ENCODE measurements at regions not wholly inside any gene's neighbourhood (a gene's known extent, or its start where the extent isn't known, plus 50 kb on each side); places are given as distances from the start of the nearest gene placed in this dataset.

- Histone ChIP-seq H3K36me3 (ENCODE audit: control insufficient read depth in 1 of 2, insufficient read depth in 2 of 2, low read length in 1 of 2) (no peaks in the 10 kb centered on the region), H3K4me3 (ENCODE audit: low read length in 2 of 2) (no peak overlapping the region), H3K4me1 (ENCODE audit: control insufficient read depth in 1 of 2, insufficient read depth in 2 of 2, low read length in 2 of 2) (no peaks in the 10 kb centered on the region), H3K27me3 (ENCODE audit: control insufficient read depth in 1 of 2, insufficient read depth in 2 of 2, low read length in 1 of 2) (peaks cover 0 to 2% of the 10 kb centered on the region in 2 donors), H3K27ac (ENCODE audit: low read depth in 1 of 2, low read length in 2 of 2) (no peak overlapping the region), H3K9me3 (ENCODE audit: control insufficient read depth, low read length) (no peaks in the 10 kb centered on the region)
- intact Hi-C loops (cut with DNase I), result no loop called here
- WGBS, 2 donors, result 54 to 65% methylated on average over 3 of the region's 3 CpGs
- DNase-seq (no peak), ATAC-seq (ENCODE audit: low FRiP score) (no peak)
Observed at GRCh38 chr5:114981111-114981510, 188.6 kb downstream of the TRIM36 start.

- DNase-seq, result no peak
- Histone ChIP-seq H3K27ac (ENCODE audit: low read depth in 1 of 2, low read length in 2 of 2) (no peak overlapping the region), H3K27me3 (ENCODE audit: control insufficient read depth in 1 of 2, insufficient read depth in 2 of 2, low read length in 1 of 2) (peaks cover 0 to 2% of the 10 kb centered on the region in 2 donors), H3K9me3 (ENCODE audit: control insufficient read depth, low read length) (no peaks in the 10 kb centered on the region), H3K4me3 (ENCODE audit: low read length in 2 of 2) (no peak overlapping the region), H3K4me1 (ENCODE audit: control insufficient read depth in 1 of 2, insufficient read depth in 2 of 2, low read length in 2 of 2) (no peaks in the 10 kb centered on the region), H3K36me3 (ENCODE audit: control insufficient read depth in 1 of 2, insufficient read depth in 2 of 2, low read length in 1 of 2) (no peaks in the 10 kb centered on the region)
- WGBS, 2 donors, result 84 to 87% methylated on average over 4 of the region's 4 CpGs
- intact Hi-C loops (cut with DNase I), result no loop called here
- no peak for ATAC-seq (ENCODE audit: low FRiP score)
Observed at GRCh38 chr5:114977979-114978573, 191.6 kb downstream of the TRIM36 start.

GRCh38 chr5:114969482-114969881 lies 200.2 kb downstream of the TRIM36 start:
- no peaks in the 10 kb centered on the region for H3K27me3 ChIP-seq (ENCODE audit: control insufficient read depth in 1 of 2, insufficient read depth in 2 of 2, low read length in 1 of 2)
- DNase-seq (no peak), ATAC-seq (ENCODE audit: low FRiP score) (no peak)
- 38 to 43% methylated on average over 1 of the region's 1 CpG for WGBS, 2 donors
- H3K9me3 ChIP-seq (ENCODE audit: control insufficient read depth, low read length), result no peaks in the 10 kb centered on the region
- intact Hi-C loops (cut with DNase I), result no loop called here
- H3K4me1 ChIP-seq (ENCODE audit: control insufficient read depth in 1 of 2, insufficient read depth in 2 of 2, low read length in 2 of 2), result no peaks in the 10 kb centered on the region
- no peak overlapping the region for H3K4me3 ChIP-seq (ENCODE audit: low read length in 2 of 2)
- no peaks in the 10 kb centered on the region for H3K36me3 ChIP-seq (ENCODE audit: control insufficient read depth in 1 of 2, insufficient read depth in 2 of 2, low read length in 1 of 2)
- H3K27ac ChIP-seq (ENCODE audit: low read depth in 1 of 2, low read length in 2 of 2), result no peak overlapping the region

- H3K9me3 ChIP-seq (ENCODE audit: control insufficient read depth, low read length), result no peaks in the 10 kb centered on the region
- intact Hi-C loops (cut with DNase I), result no loop called here
- DNase-seq, result no peak
- no peaks in the 10 kb centered on the region for H3K4me1 ChIP-seq (ENCODE audit: control insufficient read depth in 1 of 2, insufficient read depth in 2 of 2, low read length in 2 of 2)
- no peaks in the 10 kb centered on the region for H3K36me3 ChIP-seq (ENCODE audit: control insufficient read depth in 1 of 2, insufficient read depth in 2 of 2, low read length in 1 of 2)
- H3K27ac ChIP-seq (ENCODE audit: low read depth in 1 of 2, low read length in 2 of 2), result no peak overlapping the region
- H3K4me3 ChIP-seq (ENCODE audit: low read length in 2 of 2), result no peak overlapping the region
- 84 to 85% methylated on average over 7 of the region's 7 CpGs for WGBS, 2 donors
- H3K27me3 ChIP-seq (ENCODE audit: control insufficient read depth in 1 of 2, insufficient read depth in 2 of 2, low read length in 1 of 2), result no peaks in the 10 kb centered on the region
- no peak for ATAC-seq (ENCODE audit: low FRiP score)
Observed at GRCh38 chr5:114957384-114957783, 212.3 kb downstream of the TRIM36 start.

- no peak for DNase-seq
- intact Hi-C loops (cut with DNase I), result no loop called here
- Histone ChIP-seq H3K4me1 (ENCODE audit: control insufficient read depth in 1 of 2, insufficient read depth in 2 of 2, low read length in 2 of 2) (no peaks in the 10 kb centered on the region), H3K27ac (ENCODE audit: low read depth in 1 of 2, low read length in 2 of 2) (no peak overlapping the region), H3K27me3 (ENCODE audit: control insufficient read depth in 1 of 2, insufficient read depth in 2 of 2, low read length in 1 of 2) (no peaks in the 10 kb centered on the region), H3K9me3 (ENCODE audit: control insufficient read depth, low read length) (no peaks in the 10 kb centered on the region), H3K4me3 (ENCODE audit: low read length in 2 of 2) (no peak overlapping the region), H3K36me3 (ENCODE audit: control insufficient read depth in 1 of 2, insufficient read depth in 2 of 2, low read length in 1 of 2) (no peaks in the 10 kb centered on the region)
- WGBS, 2 donors, result 50 to 76% methylated on average over 2 of the region's 2 CpGs
- ATAC-seq (ENCODE audit: low FRiP score), result no peak
Observed at GRCh38 chr5:114953565-114953964, 216.1 kb downstream of the TRIM36 start.

GRCh38 chr5:114952876-114953275 lies 216.8 kb downstream of the TRIM36 start:
- no peaks in the 10 kb centered on the region for H3K9me3 ChIP-seq (ENCODE audit: control insufficient read depth, low read length)
- DNase-seq, result no peak
- H3K4me1 ChIP-seq (ENCODE audit: control insufficient read depth in 1 of 2, insufficient read depth in 2 of 2, low read length in 2 of 2), result no peaks in the 10 kb centered on the region
- H3K27ac ChIP-seq (ENCODE audit: low read depth in 1 of 2, low read length in 2 of 2), result no peak overlapping the region
- WGBS, 2 donors, result 65 to 80% methylated on average over 5 of the region's 5 CpGs
- H3K27me3 ChIP-seq (ENCODE audit: control insufficient read depth in 1 of 2, insufficient read depth in 2 of 2, low read length in 1 of 2), result no peaks in the 10 kb centered on the region
- intact Hi-C loops (cut with DNase I), result no loop called here
- H3K36me3 ChIP-seq (ENCODE audit: control insufficient read depth in 1 of 2, insufficient read depth in 2 of 2, low read length in 1 of 2), result no peaks in the 10 kb centered on the region
- ATAC-seq (ENCODE audit: low FRiP score), result no peak
- H3K4me3 ChIP-seq (ENCODE audit: low read length in 2 of 2), result no peak overlapping the region

- Histone ChIP-seq H3K36me3 (ENCODE audit: control insufficient read depth in 1 of 2, insufficient read depth in 2 of 2, low read length in 1 of 2) (no peaks in the 10 kb centered on the region), H3K4me3 (ENCODE audit: low read length in 2 of 2) (no peak overlapping the region), H3K4me1 (ENCODE audit: control insufficient read depth in 1 of 2, insufficient read depth in 2 of 2, low read length in 2 of 2) (no peaks in the 10 kb centered on the region), H3K9me3 (ENCODE audit: control insufficient read depth, low read length) (no peaks in the 10 kb centered on the region), H3K27ac (ENCODE audit: low read depth in 1 of 2, low read length in 2 of 2) (no peak overlapping the region), H3K27me3 (ENCODE audit: control insufficient read depth in 1 of 2, insufficient read depth in 2 of 2, low read length in 1 of 2) (no peaks in the 10 kb centered on the region)
- intact Hi-C loops (cut with DNase I), result no loop called here
- ATAC-seq (ENCODE audit: low FRiP score) (no peak), DNase-seq (no peak)
Observed at GRCh38 chr5:114949756-114950155, 220.0 kb downstream of the TRIM36 start.

GRCh38 chr5:114948986-114949621 lies 220.6 kb downstream of the TRIM36 start:
- no peaks in the 10 kb centered on the region for H3K27me3 ChIP-seq (ENCODE audit: control insufficient read depth in 1 of 2, insufficient read depth in 2 of 2, low read length in 1 of 2)
- H3K4me3 ChIP-seq (ENCODE audit: low read length in 2 of 2), result no peak overlapping the region
- DNase-seq (no peak), ATAC-seq (ENCODE audit: low FRiP score) (no peak)
- H3K36me3 ChIP-seq (ENCODE audit: control insufficient read depth in 1 of 2, insufficient read depth in 2 of 2, low read length in 1 of 2), result no peaks in the 10 kb centered on the region
- WGBS, 2 donors, result 66 to 71% methylated on average over 3 of the region's 3 CpGs
- intact Hi-C loops (cut with DNase I), result no loop called here
- no peaks in the 10 kb centered on the region for H3K9me3 ChIP-seq (ENCODE audit: control insufficient read depth, low read length)
- no peaks in the 10 kb centered on the region for H3K4me1 ChIP-seq (ENCODE audit: control insufficient read depth in 1 of 2, insufficient read depth in 2 of 2, low read length in 2 of 2)
- no peak overlapping the region for H3K27ac ChIP-seq (ENCODE audit: low read depth in 1 of 2, low read length in 2 of 2)

GRCh38 chr5:114948363-114948762 lies 221.3 kb downstream of the TRIM36 start:
- ATAC-seq (ENCODE audit: low FRiP score), result no peak
- Histone ChIP-seq H3K36me3 (ENCODE audit: control insufficient read depth in 1 of 2, insufficient read depth in 2 of 2, low read length in 1 of 2) (no peaks in the 10 kb centered on the region), H3K9me3 (ENCODE audit: control insufficient read depth, low read length) (no peaks in the 10 kb centered on the region), H3K27ac (ENCODE audit: low read depth in 1 of 2, low read length in 2 of 2) (no peak overlapping the region), H3K27me3 (ENCODE audit: control insufficient read depth in 1 of 2, insufficient read depth in 2 of 2, low read length in 1 of 2) (no peaks in the 10 kb centered on the region), H3K4me1 (ENCODE audit: control insufficient read depth in 1 of 2, insufficient read depth in 2 of 2, low read length in 2 of 2) (no peaks in the 10 kb centered on the region), H3K4me3 (ENCODE audit: low read length in 2 of 2) (no peak overlapping the region)
- WGBS, 2 donors, result 15 to 21% methylated on average over 2 of the region's 2 CpGs
- no peak for DNase-seq
- intact Hi-C loops (cut with DNase I), result no loop called here

Measured in aorta (tissue), 5 donors.